Keratinocyte (primary cell): ENCODE measurements at regions not wholly inside any gene's neighbourhood (a gene's known extent, or its start where the extent isn't known, plus 50 kb on each side); places are given as distances from the start of the nearest gene placed in this dataset.

ENCODE experiments used
- EZH2 ChIP-seq: IDR thresholded peaks from one replicate; pipeline ENCODE4 v1.6.1; 2012; ENCODE audit warnings: inconsistent platforms, mild to moderate bottlenecking, low read length, moderate library complexity
- TF ChIP-seq, protein P1 (sequence below), 3 experiments: IDR thresholded peaks in 1 of 3; conservative IDR thresholded peaks in 1 of 3; optimal IDR thresholded peaks in 1 of 3; 2 replicates in 2 of 3; 3 replicates in 1 of 3; pipeline versions ENCODE3 to v1.5.1; 2011; ENCODE audit warnings: low read length in 3 of 3, mild to moderate bottlenecking in 3 of 3, moderate library complexity in 2 of 3, control low read depth in 1 of 3, inconsistent platforms in 1 of 3; ENCODE audit not compliant: insufficient read depth in 2 of 3; ENCODE audit errors: extremely low read depth in 1 of 3

DNA sequence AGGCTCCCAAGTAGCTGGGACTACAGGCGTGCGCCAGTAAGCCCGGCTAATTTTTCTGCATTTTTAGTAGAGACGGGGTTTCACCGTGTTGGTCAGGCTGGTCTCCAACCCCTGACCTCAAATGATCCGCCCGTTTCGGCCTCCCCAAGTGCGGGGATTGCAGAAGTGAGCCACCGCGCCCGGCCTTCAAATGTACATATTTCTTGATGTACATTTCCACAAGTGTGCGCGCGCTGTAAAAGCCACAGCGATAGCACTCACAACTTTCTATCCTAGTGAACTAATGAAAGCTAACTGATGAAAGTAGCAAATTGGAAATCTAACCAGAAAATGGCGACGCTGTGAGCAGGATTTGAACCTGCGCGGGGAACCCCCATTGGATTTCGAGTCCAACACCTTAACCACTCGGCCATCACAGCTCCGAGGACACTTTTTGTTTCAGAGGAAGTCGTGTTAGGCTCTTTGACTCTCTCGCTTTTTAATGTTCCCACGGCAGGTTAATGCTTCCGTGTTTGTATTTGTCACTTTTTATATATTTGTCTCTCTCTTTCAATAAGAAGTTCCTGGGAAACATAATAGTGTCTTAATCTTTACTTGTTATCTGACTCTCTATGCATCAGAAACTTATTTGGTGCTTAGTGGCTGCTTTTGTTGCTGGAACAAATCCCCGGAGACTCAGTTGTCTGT is 199.4 kb upstream of the ZNF184 start:
- TF ChIP-seq, protein P1, sequence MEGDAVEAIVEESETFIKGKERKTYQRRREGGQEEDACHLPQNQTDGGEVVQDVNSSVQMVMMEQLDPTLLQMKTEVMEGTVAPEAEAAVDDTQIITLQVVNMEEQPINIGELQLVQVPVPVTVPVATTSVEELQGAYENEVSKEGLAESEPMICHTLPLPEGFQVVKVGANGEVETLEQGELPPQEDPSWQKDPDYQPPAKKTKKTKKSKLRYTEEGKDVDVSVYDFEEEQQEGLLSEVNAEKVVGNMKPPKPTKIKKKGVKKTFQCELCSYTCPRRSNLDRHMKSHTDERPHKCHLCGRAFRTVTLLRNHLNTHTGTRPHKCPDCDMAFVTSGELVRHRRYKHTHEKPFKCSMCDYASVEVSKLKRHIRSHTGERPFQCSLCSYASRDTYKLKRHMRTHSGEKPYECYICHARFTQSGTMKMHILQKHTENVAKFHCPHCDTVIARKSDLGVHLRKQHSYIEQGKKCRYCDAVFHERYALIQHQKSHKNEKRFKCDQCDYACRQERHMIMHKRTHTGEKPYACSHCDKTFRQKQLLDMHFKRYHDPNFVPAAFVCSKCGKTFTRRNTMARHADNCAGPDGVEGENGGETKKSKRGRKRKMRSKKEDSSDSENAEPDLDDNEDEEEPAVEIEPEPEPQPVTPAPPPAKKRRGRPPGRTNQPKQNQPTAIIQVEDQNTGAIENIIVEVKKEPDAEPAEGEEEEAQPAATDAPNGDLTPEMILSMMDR (optimal IDR thresholded peaks at IDR 0.05 in 1 of 3, IDR thresholded peaks at IDR 0.05 in 1 of 3, conservative IDR thresholded peaks at IDR 0.05 in 1 of 3; ENCODE audit: extremely low read depth in 1 of 3, insufficient read depth in 2 of 3, low read length in 3 of 3), result no peak
- no peak for TF ChIP-seq EZH2
